ENCODE measurements at regions not wholly inside any gene's neighbourhood (a gene's known extent, or its start where the extent isn't known, plus 50 kb on each side); places are given as distances from the start of the nearest gene placed in this dataset.
"Not testable (repeated sequence)": the region's sequence is repeated elsewhere in the genome, so short reads cannot be mapped to it uniquely, and the experiment has no call there.

GRCh38 chr12:46518169-46518568 is 145.6 kb upstream of the SLC38A2 start:
- DNase-seq (ENCODE audit: low spot score) = no peak

GRCh38 chr12:46517579-46517962 is 145.0 kb upstream of the SLC38A2 start:
- no peak for DNase-seq (ENCODE audit: low spot score)

- no peak for DNase-seq (ENCODE audit: low spot score)
Measured at GRCh38 chr12:46516933-46517578, 144.5 kb upstream of the SLC38A2 start.

GRCh38 chr12:46516238-46516932 is 143.8 kb upstream of the SLC38A2 start:
- no peak for DNase-seq (ENCODE audit: low spot score)

- no peak for DNase-seq (ENCODE audit: low spot score)
Measured at GRCh38 chr12:46515829-46516228, 143.3 kb upstream of the SLC38A2 start.

- DNase-seq (ENCODE audit: low spot score) = no peak
Measured at GRCh38 chr12:46514886-46515285, 142.3 kb upstream of the SLC38A2 start.

GRCh38 chr12:46510257-46510656 is 137.7 kb upstream of the SLC38A2 start:
- DNase-seq (ENCODE audit: low spot score) = not testable (repeated sequence)

- DNase-seq (ENCODE audit: low spot score) = no peak
Measured at GRCh38 chr12:46509135-46509534, 136.6 kb upstream of the SLC38A2 start.

GRCh38 chr12:46508651-46509050 is 136.1 kb upstream of the SLC38A2 start:
- no peak for DNase-seq (ENCODE audit: low spot score)

- DNase-seq (ENCODE audit: low spot score) = no peak
Measured at GRCh38 chr12:46507766-46508165, 135.2 kb upstream of the SLC38A2 start.

- DNase-seq (ENCODE audit: low spot score) = no peak
Measured at GRCh38 chr12:46506961-46507360, 134.4 kb upstream of the SLC38A2 start.

- DNase-seq (ENCODE audit: low spot score) = no peak
Measured at GRCh38 chr12:46506198-46506597, 133.6 kb upstream of the SLC38A2 start.

GRCh38 chr12:46504494-46504893 is 131.9 kb upstream of the SLC38A2 start:
- DNase-seq (ENCODE audit: low spot score) = no peak

GRCh38 chr12:46503637-46504175 is 131.1 kb upstream of the SLC38A2 start:
- DNase-seq (ENCODE audit: low spot score) = no peak

GRCh38 chr12:46500673-46501072 is 128.1 kb upstream of the SLC38A2 start:
- no peak for DNase-seq (ENCODE audit: low spot score)

- DNase-seq (ENCODE audit: low spot score) = no peak
Measured at GRCh38 chr12:46499901-46500300, 127.3 kb upstream of the SLC38A2 start.

GRCh38 chr12:46499226-46499625 is 126.7 kb upstream of the SLC38A2 start:
- no peak for DNase-seq (ENCODE audit: low spot score)

GRCh38 chr12:46497739-46498138 is 125.2 kb upstream of the SLC38A2 start:
- DNase-seq (ENCODE audit: low spot score) = no peak

GRCh38 chr12:46494424-46494823 is 121.9 kb upstream of the SLC38A2 start:
- DNase-seq (ENCODE audit: low spot score) = no peak

GRCh38 chr12:46493834-46494181 is 121.2 kb upstream of the SLC38A2 start:
- DNase-seq (ENCODE audit: low spot score) = no peak

- DNase-seq (ENCODE audit: low spot score) = no peak
Measured at GRCh38 chr12:46493150-46493833, 120.7 kb upstream of the SLC38A2 start.

- no peak for DNase-seq (ENCODE audit: low spot score)
Measured at GRCh38 chr12:46492471-46493085, 120.0 kb upstream of the SLC38A2 start.

- DNase-seq (ENCODE audit: low spot score) = no peak
Measured at GRCh38 chr12:46491548-46491947, 119.0 kb upstream of the SLC38A2 start.
